OCI-LY7 (cell line): ENCODE measurements at regions not wholly inside any gene's neighbourhood (a gene's known extent, or its start where the extent isn't known, plus 50 kb on each side); places are given as distances from the start of the nearest gene placed in this dataset.

Source experiments
- BruUV-seq: library from RNA; stranded (reverse); fragments of 400-500 nt; replicated peaks from 2 replicates; lab custom pipeline; 2021; lab: Mats Ljungman, UMichigan
- CTCF ChIA-PET: fragments of 300-600 bp; sonication (Branson Sonifier 250); formaldehyde crosslinking; loops from one replicate; lab custom pipeline; 2022; ENCODE audit warnings: antibody characterized with exemption; ENCODE audit not compliant: unreplicated experiment; lab: Charles Lee
- POLR2A ChIA-PET: fragments of 300-600 bp; sonication (Branson Sonifier 250); formaldehyde crosslinking; loops from one replicate; lab custom pipeline; 2022; ENCODE audit warnings: antibody characterized with exemption; lab: Charles Lee
- DNase-seq: peaks from one replicate; pipeline ENCODE4 v3.0.0-alpha.2; 2015; ENCODE audit warnings: low spot score
- H2AFZ ChIP-seq: fragments of 200-600 bp; sonication (generic), shearing (Covaris generic); 2 replicates; pipeline ENCODE4 v1.6.1; 2014; ENCODE audit warnings: mild to moderate bottlenecking, antibody characterized with exemption, low read length, moderate library complexity
- H3K27ac ChIP-seq: fragments of 200-600 bp; sonication (generic); 2 replicates; pipeline ENCODE4 v1.5.1; 2014; ENCODE audit warnings: mixed run types, low read depth, mild to moderate bottlenecking, moderate library complexity, low read length, inconsistent platforms; ENCODE audit not compliant: poor library complexity, severe bottlenecking
- H3K36me3 ChIP-seq: fragments of 200-600 bp; sonication (generic); 2 replicates; pipeline ENCODE4 v1.6.1; 2014; ENCODE audit warnings: mild to moderate bottlenecking, antibody characterized with exemption, low read length, moderate library complexity, mixed read lengths; ENCODE audit not compliant: insufficient read depth
- H3K4me1 ChIP-seq: fragments of 200-600 bp; sonication (generic); 2 replicates; pipeline ENCODE4 v1.5.1; 2014; ENCODE audit warnings: mild to moderate bottlenecking, low read length; ENCODE audit not compliant: insufficient read depth, poor library complexity, severe bottlenecking
- H3K4me2 ChIP-seq: fragments of 200-600 bp; sonication (generic); 2 replicates; pipeline ENCODE4 v1.6.1; 2014; ENCODE audit warnings: mild to moderate bottlenecking, low read length
- H3K4me3 ChIP-seq: fragments of 200-600 bp; sonication (generic); 2 replicates; pipeline ENCODE4 v1.5.1; 2014; ENCODE audit warnings: mild to moderate bottlenecking, low read depth, low read length; ENCODE audit not compliant: poor library complexity, severe bottlenecking
- H3K79me2 ChIP-seq: fragments of 200-600 bp; sonication (generic); 2 replicates; pipeline ENCODE4 v1.6.1; 2016; ENCODE audit warnings: low read depth, mild to moderate bottlenecking, low read length, moderate library complexity, mixed read lengths; ENCODE audit not compliant: insufficient read depth
- H3K9me2 ChIP-seq: fragments of 200-600 bp; sonication (generic); 2 replicates; pipeline ENCODE4 v1.6.1; 2016; ENCODE audit warnings: mild to moderate bottlenecking, low read length, mixed read lengths; ENCODE audit not compliant: insufficient read depth
- H3K9me3 ChIP-seq: fragments of 200-600 bp; sonication (generic); 2 replicates; pipeline ENCODE4 v1.6.1; 2014; ENCODE audit warnings: mild to moderate bottlenecking, mixed run types, low read length, mixed read lengths
- H4K20me1 ChIP-seq: fragments of 200-600 bp; sonication (generic); 2 replicates; pipeline ENCODE4 v1.6.1; 2014; ENCODE audit warnings: mild to moderate bottlenecking, antibody characterized with exemption, low read length, moderate library complexity, mixed read lengths; ENCODE audit not compliant: insufficient read depth
- EZH2phosphoT487 ChIP-seq: fragments of 200-600 bp; sonication (generic); IDR thresholded peaks from 2 replicates; pipeline ENCODE4 v1.6.1; 2018; ENCODE audit warnings: low read depth, borderline replicate concordance, mild to moderate bottlenecking, mixed run types, antibody characterized with exemption, low read length, moderate library complexity, mixed read lengths
- intact Hi-C: fragments of 100-400 bp; cut with micrococcal nuclease; formaldehyde crosslinking; loops from one replicate; pipeline ENCODE4 v1.10.0; 2022; ENCODE audit not compliant: unreplicated experiment
- TF ChIP-seq, protein P1 (sequence below): fragments of 200-600 bp; sonication (generic); conservative IDR thresholded peaks from 2 replicates; pipeline ENCODE4 v1.5.1; 2014; ENCODE audit warnings: mild to moderate bottlenecking, antibody characterized with exemption, low read length, moderate library complexity, mixed read lengths

DNA sequence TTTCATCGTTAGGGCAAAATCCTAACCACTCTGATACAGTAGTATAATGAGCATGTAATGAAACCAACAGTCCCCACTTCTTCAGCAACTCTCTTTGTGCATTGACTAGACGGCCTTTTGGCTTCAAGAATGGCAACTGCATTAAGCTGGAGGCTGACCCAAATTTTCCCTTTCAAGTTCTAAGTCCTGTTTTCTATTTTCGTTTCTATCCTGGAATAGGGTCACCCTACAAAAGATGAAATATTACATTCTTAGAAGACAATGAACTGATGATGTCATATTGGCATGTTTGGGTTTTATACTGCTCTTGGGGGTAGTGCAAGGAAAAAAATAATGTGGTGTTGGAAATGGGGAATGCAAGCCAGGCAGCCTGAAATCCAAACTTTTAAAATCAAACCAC lies 254.4 kb downstream of the ETAA1 start:
- Histone ChIP-seq H3K79me2 (no peaks in the 10 kb centered on the region), H3K9me2 (no peaks in the 10 kb centered on the region), H2AFZ (no peak overlapping the region), H3K27ac (no peak overlapping the region), H3K9me3 (peaks cover 4% of the 10 kb centered on the region; the same call in 1 of the 2 replicates), H3K36me3 (no peaks in the 10 kb centered on the region), H4K20me1 (no peaks in the 10 kb centered on the region), H3K4me2 (no peak overlapping the region), H3K4me3 (no peak overlapping the region), H3K4me1 (no peaks in the 10 kb centered on the region)
- DNase-seq: no peak
- no TSS peak for BruUV-seq
- intact Hi-C loops: no loop called here
- CTCF ChIA-PET: no interaction called here
- TF ChIP-seq, protein P1, sequence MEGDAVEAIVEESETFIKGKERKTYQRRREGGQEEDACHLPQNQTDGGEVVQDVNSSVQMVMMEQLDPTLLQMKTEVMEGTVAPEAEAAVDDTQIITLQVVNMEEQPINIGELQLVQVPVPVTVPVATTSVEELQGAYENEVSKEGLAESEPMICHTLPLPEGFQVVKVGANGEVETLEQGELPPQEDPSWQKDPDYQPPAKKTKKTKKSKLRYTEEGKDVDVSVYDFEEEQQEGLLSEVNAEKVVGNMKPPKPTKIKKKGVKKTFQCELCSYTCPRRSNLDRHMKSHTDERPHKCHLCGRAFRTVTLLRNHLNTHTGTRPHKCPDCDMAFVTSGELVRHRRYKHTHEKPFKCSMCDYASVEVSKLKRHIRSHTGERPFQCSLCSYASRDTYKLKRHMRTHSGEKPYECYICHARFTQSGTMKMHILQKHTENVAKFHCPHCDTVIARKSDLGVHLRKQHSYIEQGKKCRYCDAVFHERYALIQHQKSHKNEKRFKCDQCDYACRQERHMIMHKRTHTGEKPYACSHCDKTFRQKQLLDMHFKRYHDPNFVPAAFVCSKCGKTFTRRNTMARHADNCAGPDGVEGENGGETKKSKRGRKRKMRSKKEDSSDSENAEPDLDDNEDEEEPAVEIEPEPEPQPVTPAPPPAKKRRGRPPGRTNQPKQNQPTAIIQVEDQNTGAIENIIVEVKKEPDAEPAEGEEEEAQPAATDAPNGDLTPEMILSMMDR: no peak
- TF ChIP-seq EZH2phosphoT487: no peak
- POLR2A ChIA-PET: interaction anchor here (0.7 kb wide), 1 partner anchor 1134 kb away, joined by 3 read pairs; no protein-coding TSS in a partner anchor

GRCh38 chr2:67652679-67653078 lies 255.5 kb downstream of the ETAA1 start:
- no peak overlapping the region for H2AFZ ChIP-seq
- TF ChIP-seq, protein P1: no peak
- TF ChIP-seq EZH2phosphoT487: no peak
- no peak overlapping the region for H3K4me3 ChIP-seq
- CTCF ChIA-PET: no interaction called here
- H3K9me3 ChIP-seq: no peaks in the 10 kb centered on the region
- no peaks in the 10 kb centered on the region for H3K4me1 ChIP-seq
- no peak overlapping the region for H3K4me2 ChIP-seq
- POLR2A ChIA-PET: no interaction called here
- H3K79me2 ChIP-seq: no peaks in the 10 kb centered on the region
- H3K9me2 ChIP-seq: no peaks in the 10 kb centered on the region
- DNase-seq: no peak
- no peaks in the 10 kb centered on the region for H4K20me1 ChIP-seq
- H3K36me3 ChIP-seq: no peaks in the 10 kb centered on the region
- intact Hi-C loops: no loop called here
- BruUV-seq: no TSS peak
- no peak overlapping the region for H3K27ac ChIP-seq

GRCh38 chr2:67656875-67657274 lies 259.7 kb downstream of the ETAA1 start:
- ChIA-PET CTCF (no interaction called here), POLR2A (no interaction called here)
- no peak overlapping the region for H3K4me3 ChIP-seq
- no peaks in the 10 kb centered on the region for H3K4me1 ChIP-seq
- no TSS peak for BruUV-seq
- H3K9me3 ChIP-seq: no peaks in the 10 kb centered on the region
- no peaks in the 10 kb centered on the region for H3K79me2 ChIP-seq
- H4K20me1 ChIP-seq: no peaks in the 10 kb centered on the region
- intact Hi-C loops: no loop called here
- TF ChIP-seq, protein P1: no peak
- TF ChIP-seq EZH2phosphoT487: no peak
- H3K9me2 ChIP-seq: no peaks in the 10 kb centered on the region
- no peak overlapping the region for H2AFZ ChIP-seq
- H3K4me2 ChIP-seq: no peak overlapping the region
- H3K27ac ChIP-seq: no peak overlapping the region
- no peak for DNase-seq
- H3K36me3 ChIP-seq: no peaks in the 10 kb centered on the region
